ENCODE measurements at regions not wholly inside any gene's neighbourhood (a gene's known extent, or its start where the extent isn't known, plus 50 kb on each side); places are given as distances from the start of the nearest gene placed in this dataset.

GRCh38 chr11:115721296-115721995 is 217.2 kb upstream of the CADM1 start:
- no peak for DNase-seq (ENCODE audit: low spot score)

GRCh38 chr11:115720602-115721245 is 216.5 kb upstream of the CADM1 start:
- no peak for DNase-seq (ENCODE audit: low spot score)

- DNase-seq (ENCODE audit: low spot score): no peak
These were observed 214.7 kb upstream of the CADM1 start for GRCh38 chr11:115718945-115719344.

GRCh38 chr11:115718106-115718505 is 213.9 kb upstream of the CADM1 start:
- DNase-seq (ENCODE audit: low spot score): no peak

- DNase-seq (ENCODE audit: low spot score): no peak
These were observed 212.7 kb upstream of the CADM1 start for GRCh38 chr11:115716601-115717529.

GRCh38 chr11:115716080-115716479 is 211.9 kb upstream of the CADM1 start:
- no peak for DNase-seq (ENCODE audit: low spot score)

- no peak for DNase-seq (ENCODE audit: low spot score)
These were observed 211.1 kb upstream of the CADM1 start for GRCh38 chr11:115715251-115715770.

GRCh38 chr11:115712296-115712695 is 208.1 kb upstream of the CADM1 start:
- no peak for DNase-seq (ENCODE audit: low spot score)

GRCh38 chr11:115710980-115711379 is 206.8 kb upstream of the CADM1 start:
- no peak for DNase-seq (ENCODE audit: low spot score)

GRCh38 chr11:115710426-115710825 is 206.2 kb upstream of the CADM1 start:
- no peak for DNase-seq (ENCODE audit: low spot score)

GRCh38 chr11:115709297-115709696 is 205.1 kb upstream of the CADM1 start:
- no peak for DNase-seq (ENCODE audit: low spot score)

- DNase-seq (ENCODE audit: low spot score): no peak
These were observed 203.1 kb upstream of the CADM1 start for GRCh38 chr11:115707180-115707905.

GRCh38 chr11:115706626-115707135 is 202.5 kb upstream of the CADM1 start:
- DNase-seq (ENCODE audit: low spot score): no peak

GRCh38 chr11:115705200-115705599 is 201.0 kb upstream of the CADM1 start:
- no peak for DNase-seq (ENCODE audit: low spot score)

- no peak for DNase-seq (ENCODE audit: low spot score)
These were observed 197.0 kb upstream of the CADM1 start for GRCh38 chr11:115700981-115701875.

GRCh38 chr11:115700496-115700895 is 196.3 kb upstream of the CADM1 start:
- no peak for DNase-seq (ENCODE audit: low spot score)

GRCh38 chr11:115699733-115700132 is 195.5 kb upstream of the CADM1 start:
- no peak for DNase-seq (ENCODE audit: low spot score)

- no peak for DNase-seq (ENCODE audit: low spot score)
These were observed 195.1 kb upstream of the CADM1 start for GRCh38 chr11:115699326-115699725.

- DNase-seq (ENCODE audit: low spot score): no peak
These were observed 194.0 kb upstream of the CADM1 start for GRCh38 chr11:115698243-115698642.

GRCh38 chr11:115696563-115696962 is 192.3 kb upstream of the CADM1 start:
- DNase-seq (ENCODE audit: low spot score): no peak

Data from HuH-7.5 (cell line).